ENCODE measurements at regions not wholly inside any gene's neighbourhood (a gene's known extent, or its start where the extent isn't known, plus 50 kb on each side); places are given as distances from the start of the nearest gene placed in this dataset.
"Not testable (repeated sequence)": the region's sequence is repeated elsewhere in the genome, so short reads cannot be mapped to it uniquely, and the experiment has no call there.

GRCh38 chr4:189787216-189788031 is 153.2 kb upstream of the FRG1 start:
- no peak for DNase-seq (ENCODE audit: low spot score)
- no peak for FAIRE-seq

DNA sequence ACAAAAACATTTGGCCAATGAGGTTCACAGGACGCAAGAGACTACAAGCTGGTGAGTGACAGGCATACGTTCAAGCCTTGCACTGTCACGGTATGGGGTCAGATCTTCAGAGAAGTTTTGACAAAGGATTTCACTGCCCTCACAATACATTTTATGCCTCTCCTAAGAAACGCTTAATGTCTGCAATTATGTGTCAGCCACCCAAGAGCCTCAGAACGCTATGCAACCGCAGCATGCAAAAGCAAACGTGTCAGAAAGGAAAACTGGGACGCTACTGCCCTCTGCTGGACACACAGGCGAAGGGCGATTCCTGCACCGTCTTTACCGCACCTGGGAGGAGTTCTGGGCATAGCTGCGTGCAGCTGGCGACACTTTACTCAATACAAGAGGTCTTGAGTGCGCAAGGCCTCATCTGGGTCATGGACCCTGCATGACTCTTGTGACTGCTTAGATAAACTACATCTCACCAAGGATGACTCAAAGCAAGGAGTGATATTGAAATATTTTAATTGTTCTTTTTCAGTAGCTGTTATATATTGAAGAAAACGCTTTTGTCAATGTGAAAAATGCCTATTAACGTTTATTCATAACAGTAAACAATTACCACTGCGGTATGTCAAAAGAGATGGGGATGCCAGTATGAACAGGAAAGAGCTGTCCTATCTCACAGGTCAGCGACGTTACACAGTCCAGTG is 147.6 kb upstream of the FRG1 start:
- FAIRE-seq: peak; percentile 30

GRCh38 chr4:189800545-189801088 is 140.1 kb upstream of the FRG1 start:
- DNase-seq (ENCODE audit: low spot score): no peak

More for the DNA sequence above, 147.6 kb upstream of the FRG1 start:
- DNase-seq (ENCODE audit: low spot score): peak; percentile 71

DNA sequence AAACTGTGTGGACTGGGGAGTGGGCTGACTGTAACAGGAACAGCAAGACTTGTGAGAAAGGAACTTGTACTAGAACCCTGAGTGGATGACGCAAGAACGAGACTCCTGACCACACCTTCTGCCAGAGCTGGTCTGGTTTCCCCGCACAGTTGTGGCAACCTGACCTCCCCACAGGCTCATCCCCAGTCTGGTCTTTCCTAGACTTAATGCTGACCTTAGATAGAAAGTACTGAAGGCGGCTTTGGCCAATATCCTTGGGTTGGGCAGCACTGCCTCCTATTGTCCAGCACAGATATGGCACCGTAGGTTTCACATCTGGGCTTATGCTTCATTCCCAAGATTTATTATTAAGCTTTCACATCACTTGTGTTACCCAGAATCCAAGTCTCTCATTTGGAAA is 137.8 kb upstream of the FRG1 start:
- DNase-seq (ENCODE audit: low spot score) (no peak), FAIRE-seq (no peak)

More at GRCh38 chr4:189800545-189801088, 140.1 kb upstream of the FRG1 start:
- FAIRE-seq: no peak

GRCh38 chr4:189804894-189805293 is 135.8 kb upstream of the FRG1 start:
- DNase-seq (ENCODE audit: low spot score) (no peak), FAIRE-seq (no peak)

- DNase-seq (ENCODE audit: low spot score): no peak
- FAIRE-seq: no peak
Measured at GRCh38 chr4:189806506-189806905, 134.2 kb upstream of the FRG1 start.

- FAIRE-seq (no peak), DNase-seq (ENCODE audit: low spot score) (no peak)
Measured at GRCh38 chr4:189807031-189807430, 133.6 kb upstream of the FRG1 start.

- FAIRE-seq (no peak), DNase-seq (ENCODE audit: low spot score) (no peak)
Measured at GRCh38 chr4:189809241-189809735, 131.4 kb upstream of the FRG1 start.

DNA sequence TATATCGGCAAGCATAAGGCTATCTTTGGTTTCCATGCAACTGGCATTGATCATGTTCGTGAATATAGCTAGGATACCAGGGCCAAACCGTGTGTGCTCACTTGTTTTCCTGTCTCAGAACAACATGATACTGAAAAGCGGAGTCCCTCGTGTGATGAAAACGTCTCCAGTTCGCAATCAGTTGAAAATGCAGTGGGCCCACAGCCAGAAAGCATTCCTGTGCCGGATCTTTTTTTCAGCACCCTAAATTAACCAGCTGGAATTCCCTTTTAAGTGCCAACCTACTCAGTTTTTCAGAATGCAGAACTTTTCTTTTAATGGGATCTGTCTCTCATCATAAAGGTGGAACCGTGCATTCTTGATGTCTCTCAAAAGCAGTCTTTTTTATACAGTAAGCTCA is 130.8 kb upstream of the FRG1 start:
- FAIRE-seq: no peak

DNA sequence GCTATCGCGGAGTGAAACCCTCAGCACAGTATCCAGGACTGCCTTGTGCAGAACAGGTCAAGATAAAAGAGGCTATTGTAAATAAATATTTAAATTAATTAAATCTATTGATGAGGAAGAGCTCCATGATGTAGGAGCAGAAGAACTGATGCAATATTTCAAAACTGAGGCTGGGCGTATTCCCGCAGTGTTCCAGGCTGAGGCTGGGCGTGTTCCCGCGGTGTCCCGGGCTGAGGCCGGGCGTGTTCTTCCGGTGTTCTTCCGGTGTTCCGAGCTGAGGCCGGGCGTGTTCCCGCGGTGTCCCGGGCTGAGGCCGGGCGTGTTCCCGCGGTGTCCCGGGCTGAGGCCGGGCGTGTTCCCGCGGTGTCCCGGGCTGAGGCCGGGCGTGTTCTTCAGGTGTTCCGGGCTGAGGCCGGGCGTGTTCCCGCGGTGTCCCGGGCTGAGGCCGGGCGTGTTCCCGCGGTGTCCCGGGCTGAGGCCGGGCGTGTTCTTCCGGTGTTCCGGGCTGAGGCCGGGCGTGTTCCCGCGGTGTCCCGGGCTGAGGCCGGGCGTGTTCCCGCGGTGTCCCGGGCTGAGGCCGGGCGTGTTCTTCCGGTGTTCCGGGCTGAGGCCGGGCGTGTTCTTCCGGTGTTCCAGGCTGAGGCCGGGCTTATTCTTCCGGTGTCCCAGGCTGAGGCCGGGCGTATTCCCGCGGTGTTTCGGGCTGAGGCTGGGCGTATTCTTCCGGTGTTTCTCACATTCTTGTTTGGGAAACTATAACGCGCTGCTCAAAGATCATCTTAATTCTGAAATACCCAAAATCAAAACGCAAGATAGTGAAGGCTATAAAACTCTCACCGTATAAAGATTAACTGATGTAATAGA is 130.1 kb upstream of the FRG1 start:
- not testable (repeated sequence) for FAIRE-seq; DNase-seq (ENCODE audit: low spot score)

More for the DNA sequence above, 130.8 kb upstream of the FRG1 start:
- DNase-seq (ENCODE audit: low spot score): no peak

DNA sequence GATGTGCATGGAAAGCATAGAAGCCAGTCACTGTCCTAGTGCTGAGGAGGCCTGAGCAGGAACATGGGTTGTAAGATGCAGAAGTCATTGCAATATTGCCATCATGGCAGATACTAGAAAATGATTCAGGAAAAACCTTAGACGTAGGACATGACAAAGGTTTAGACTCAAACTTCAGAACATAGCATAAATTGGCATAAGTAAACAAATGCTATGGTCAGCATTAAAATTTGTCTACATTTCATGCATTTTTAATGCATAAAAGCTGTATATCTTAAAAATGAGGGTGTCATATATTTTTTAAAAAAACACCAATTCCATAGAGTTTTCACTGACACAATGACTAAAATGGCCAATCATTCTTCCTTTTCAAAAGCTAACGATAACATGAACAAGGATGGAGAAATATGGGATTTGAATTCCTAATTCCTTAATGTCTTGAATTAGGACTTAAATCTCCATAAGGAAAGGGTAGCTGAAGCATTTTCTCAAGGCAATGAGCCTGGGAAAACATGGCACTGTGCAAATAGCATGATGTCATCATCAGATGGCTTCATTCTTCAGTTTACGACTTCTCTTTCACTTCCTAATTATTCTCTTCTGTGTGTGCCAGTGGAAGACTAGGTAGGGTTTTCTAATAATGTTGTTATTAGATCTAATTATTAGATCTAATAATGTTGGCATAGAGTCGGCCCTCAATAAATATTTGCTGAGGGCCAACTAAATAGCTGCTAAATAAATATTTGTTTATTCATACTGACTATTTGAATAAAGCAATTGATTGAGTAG is 125.1 kb upstream of the FRG1 start:
- no peak for DNase-seq (ENCODE audit: low spot score)
- FAIRE-seq: no peak

DNA sequence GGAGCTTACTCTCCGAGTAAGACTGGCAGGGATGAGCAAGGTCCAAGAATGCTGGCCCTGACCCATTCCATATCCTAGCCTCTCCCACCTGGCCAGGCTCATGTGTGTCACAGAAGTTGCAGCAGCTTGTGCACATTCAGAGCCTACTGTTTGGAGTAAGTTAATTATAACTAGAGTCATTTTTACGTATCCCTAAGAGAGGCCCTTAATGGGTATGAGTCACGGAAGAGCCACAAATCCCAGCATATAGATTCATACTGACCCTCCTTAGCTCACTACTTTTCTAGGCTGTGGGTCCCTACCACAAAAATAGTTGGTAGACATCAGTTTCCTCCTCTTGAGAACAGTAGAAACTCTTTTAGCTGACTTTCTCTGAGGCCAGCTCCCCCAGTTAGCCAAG is 118.3 kb upstream of the FRG1 start:
- FAIRE-seq (no peak), DNase-seq (ENCODE audit: low spot score) (no peak)

GRCh38 chr4:189823591-189823990 is 117.1 kb upstream of the FRG1 start:
- FAIRE-seq (no peak), DNase-seq (ENCODE audit: low spot score) (no peak)

GRCh38 chr4:189825466-189825865 is 115.2 kb upstream of the FRG1 start:
- DNase-seq (ENCODE audit: low spot score) (no peak), FAIRE-seq (no peak)

DNA sequence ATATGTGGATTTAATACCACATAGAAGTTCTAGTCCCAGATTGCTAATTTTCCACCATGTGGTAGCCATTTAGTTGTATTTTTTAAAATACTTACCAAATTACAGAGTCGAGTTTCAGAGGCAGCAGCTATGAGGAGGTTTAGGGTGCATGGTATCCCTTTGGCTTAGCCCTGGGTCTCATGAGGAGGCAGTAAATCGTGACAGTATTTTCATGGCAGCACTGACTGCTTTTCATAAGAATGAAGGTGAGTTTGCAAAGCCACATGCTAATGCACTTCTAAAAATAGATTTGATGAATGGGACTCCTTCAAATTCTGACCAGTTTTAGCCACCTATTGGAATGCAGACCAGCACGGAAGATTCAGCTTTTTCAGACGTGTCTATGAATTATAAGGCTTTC is 114.0 kb upstream of the FRG1 start:
- FAIRE-seq: no peak
- DNase-seq (ENCODE audit: low spot score): no peak

- no peak for DNase-seq (ENCODE audit: low spot score)
- no peak for FAIRE-seq
Measured at GRCh38 chr4:189828081-189828697, 112.5 kb upstream of the FRG1 start.

- no peak for FAIRE-seq
- DNase-seq (ENCODE audit: low spot score): no peak
Measured at GRCh38 chr4:189832528-189832927, 108.1 kb upstream of the FRG1 start.

- DNase-seq (ENCODE audit: low spot score) (no peak), FAIRE-seq (no peak)
Measured at GRCh38 chr4:189834616-189835015, 106.1 kb upstream of the FRG1 start.

GRCh38 chr4:189835505-189835904 is 105.2 kb upstream of the FRG1 start:
- FAIRE-seq (no peak), DNase-seq (ENCODE audit: low spot score) (no peak)

GRCh38 chr4:189837471-189837870 is 103.2 kb upstream of the FRG1 start:
- no peak for FAIRE-seq
- no peak for DNase-seq (ENCODE audit: low spot score)
